Hepatocyte (in vitro differentiated cells): ENCODE measurements at regions not wholly inside any gene's neighbourhood (a gene's known extent, or its start where the extent isn't known, plus 50 kb on each side); places are given as distances from the start of the nearest gene placed in this dataset.

Source experiments
- CTCF ChIP-seq: fragments of 200-600 bp; sonication (generic); IDR thresholded peaks from 2 replicates; pipeline ENCODE4 v1.5.1; 2016; ENCODE audit warnings: antibody characterized with exemption, mild to moderate bottlenecking; ENCODE audit not compliant: poor library complexity
- EZH2 ChIP-seq: fragments of 200-600 bp; sonication (generic); IDR thresholded peaks from 2 replicates; pipeline ENCODE4 v1.6.1; 2016; ENCODE audit warnings: antibody characterized with exemption, mild to moderate bottlenecking, borderline replicate concordance

- no peak for TF ChIP-seq CTCF
- TF ChIP-seq EZH2, result no peak
These were observed 273.9 kb upstream of the LRTM1 start for GRCh38 chr3:55201779-55202178.
